Smooth muscle cell (in vitro differentiated cells): ENCODE measurements at regions not wholly inside any gene's neighbourhood (a gene's known extent, or its start where the extent isn't known, plus 50 kb on each side); places are given as distances from the start of the nearest gene placed in this dataset.

Source experiments
- DNase-seq: peaks from one replicate; lab custom pipeline; 2025; ENCODE audit not compliant: unreplicated experiment; lab: John Stamatoyannopoulos, UW
- H2AFZ ChIP-seq: fragments of 200-600 bp; sonication (generic); 2 replicates; pipeline ENCODE4 v1.6.0; 2016; ENCODE audit warnings: antibody characterized with exemption, low read depth, mild to moderate bottlenecking
- H3F3A ChIP-seq: fragments of 200-600 bp; sonication (generic); 2 replicates; pipeline ENCODE4 v1.6.0; 2017; ENCODE audit warnings: antibody characterized with exemption, low read depth
- H3K27ac ChIP-seq: fragments of 200-600 bp; sonication (generic); 2 replicates; pipeline ENCODE4 v1.5.1; 2016; ENCODE audit warnings: low read depth, mild to moderate bottlenecking
- H3K27me3 ChIP-seq: fragments of 200-600 bp; sonication (generic); 2 replicates; pipeline ENCODE4 v1.6.1; 2016; ENCODE audit warnings: low read depth, mild to moderate bottlenecking
- H3K36me3 ChIP-seq: fragments of 200-600 bp; sonication (generic); 2 replicates; pipeline ENCODE4 v1.5.1; 2016; ENCODE audit warnings: low read depth
- H3K4me1 ChIP-seq: fragments of 200-600 bp; sonication (generic); 2 replicates; pipeline ENCODE4 v1.5.1; 2016; ENCODE audit warnings: low read depth
- H3K4me2 ChIP-seq: fragments of 200-600 bp; sonication (generic); 2 replicates; pipeline ENCODE4 v1.6.0; 2016; ENCODE audit warnings: mild to moderate bottlenecking
- H3K4me3 ChIP-seq: fragments of 200-600 bp; sonication (generic); 2 replicates; pipeline ENCODE4 v1.5.1; 2016; ENCODE audit warnings: mild to moderate bottlenecking
- H3K79me2 ChIP-seq: fragments of 200-600 bp; sonication (generic); 2 replicates; pipeline ENCODE4 v1.6.0; 2016; ENCODE audit warnings: low read depth, mild to moderate bottlenecking
- H3K9ac ChIP-seq: fragments of 200-600 bp; sonication (generic); 2 replicates; pipeline ENCODE4 v1.6.0; 2016; ENCODE audit warnings: low read depth
- H3K9me3 ChIP-seq: fragments of 200-600 bp; sonication (generic); replicated peaks from 2 replicates; pipeline ENCODE4 v1.5.1; 2016; ENCODE audit warnings: low read depth
- H4K20me1 ChIP-seq: fragments of 200-600 bp; sonication (generic); 2 replicates; pipeline ENCODE4 v1.6.0; 2016; ENCODE audit warnings: low read depth
- WGBS: methylation state at CpG from one replicate; pipeline ENCODE4 v1.1.7; 2016; ENCODE audit warnings: low lambda C conversion rate; 5-methylcytosine and 5-hydroxymethylcytosine counted together
- TF ChIP-seq, protein P1 (sequence below): fragments of 200-600 bp; sonication (generic); IDR thresholded peaks from 2 replicates; pipeline ENCODE4 v1.5.1; 2017; ENCODE audit warnings: borderline replicate concordance, mild to moderate bottlenecking, antibody characterized with exemption; ENCODE audit not compliant: insufficient read depth, poor library complexity, severe bottlenecking

- H3K4me2 ChIP-seq: no peak overlapping the region
Measured at GRCh38 chr1:55420929-55421716, 206.0 kb upstream of the USP24 start.

DNA sequence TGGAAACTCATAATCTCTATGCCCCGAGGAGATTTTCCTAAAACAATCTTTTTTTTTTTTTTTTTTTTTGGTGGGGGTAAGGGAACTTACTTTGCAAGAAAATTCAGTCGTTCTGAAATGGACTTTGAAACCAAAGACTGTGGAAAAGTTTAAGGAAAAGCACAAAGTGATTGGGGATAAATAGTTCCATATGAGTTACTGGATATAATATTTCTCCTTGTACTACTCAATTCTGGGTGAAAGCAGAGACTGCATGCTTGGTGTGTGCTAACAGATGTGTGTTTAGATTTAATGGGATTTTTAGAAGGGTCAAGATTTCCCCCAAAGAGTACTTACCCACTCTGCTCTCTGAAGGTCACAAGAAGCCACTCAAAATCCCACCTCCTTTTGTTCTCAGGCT, 204.9 kb upstream of the USP24 start:
- WGBS: 85% methylated on average over 2 of the region's 2 CpGs
- DNase-seq: no peak
- no peaks in the 10 kb centered on the region for H3K27me3 ChIP-seq
- no peaks in the 10 kb centered on the region for H3F3A ChIP-seq
- H3K4me2 ChIP-seq: no peak overlapping the region
- H4K20me1 ChIP-seq: no peaks in the 10 kb centered on the region
- H3K79me2 ChIP-seq: no peaks in the 10 kb centered on the region
- H3K4me3 ChIP-seq: no peak overlapping the region
- no peak overlapping the region for H3K9ac ChIP-seq
- H3K9me3 ChIP-seq: no peaks in the 10 kb centered on the region
- H3K4me1 ChIP-seq: no peaks in the 10 kb centered on the region
- H2AFZ ChIP-seq: no peak overlapping the region
- H3K36me3 ChIP-seq: no peaks in the 10 kb centered on the region
- no peak overlapping the region for H3K27ac ChIP-seq
- TF ChIP-seq, protein P1, sequence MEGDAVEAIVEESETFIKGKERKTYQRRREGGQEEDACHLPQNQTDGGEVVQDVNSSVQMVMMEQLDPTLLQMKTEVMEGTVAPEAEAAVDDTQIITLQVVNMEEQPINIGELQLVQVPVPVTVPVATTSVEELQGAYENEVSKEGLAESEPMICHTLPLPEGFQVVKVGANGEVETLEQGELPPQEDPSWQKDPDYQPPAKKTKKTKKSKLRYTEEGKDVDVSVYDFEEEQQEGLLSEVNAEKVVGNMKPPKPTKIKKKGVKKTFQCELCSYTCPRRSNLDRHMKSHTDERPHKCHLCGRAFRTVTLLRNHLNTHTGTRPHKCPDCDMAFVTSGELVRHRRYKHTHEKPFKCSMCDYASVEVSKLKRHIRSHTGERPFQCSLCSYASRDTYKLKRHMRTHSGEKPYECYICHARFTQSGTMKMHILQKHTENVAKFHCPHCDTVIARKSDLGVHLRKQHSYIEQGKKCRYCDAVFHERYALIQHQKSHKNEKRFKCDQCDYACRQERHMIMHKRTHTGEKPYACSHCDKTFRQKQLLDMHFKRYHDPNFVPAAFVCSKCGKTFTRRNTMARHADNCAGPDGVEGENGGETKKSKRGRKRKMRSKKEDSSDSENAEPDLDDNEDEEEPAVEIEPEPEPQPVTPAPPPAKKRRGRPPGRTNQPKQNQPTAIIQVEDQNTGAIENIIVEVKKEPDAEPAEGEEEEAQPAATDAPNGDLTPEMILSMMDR: no peak

More at GRCh38 chr1:55420929-55421716, 206.0 kb upstream of the USP24 start:
- Histone ChIP-seq H4K20me1 (no peaks in the 10 kb centered on the region), H3K9ac (no peak overlapping the region), H3K27ac (no peak overlapping the region), H3K36me3 (no peaks in the 10 kb centered on the region), H3K27me3 (no peaks in the 10 kb centered on the region), H3K9me3 (no peaks in the 10 kb centered on the region), H3K4me3 (no peak overlapping the region), H3K79me2 (no peaks in the 10 kb centered on the region), H2AFZ (no peak overlapping the region), H3K4me1 (no peaks in the 10 kb centered on the region), H3F3A (no peaks in the 10 kb centered on the region)
- no peak for DNase-seq
- WGBS: 44% methylated on average over 3 of the region's 3 CpGs
- TF ChIP-seq, protein P1: no peak

DNA sequence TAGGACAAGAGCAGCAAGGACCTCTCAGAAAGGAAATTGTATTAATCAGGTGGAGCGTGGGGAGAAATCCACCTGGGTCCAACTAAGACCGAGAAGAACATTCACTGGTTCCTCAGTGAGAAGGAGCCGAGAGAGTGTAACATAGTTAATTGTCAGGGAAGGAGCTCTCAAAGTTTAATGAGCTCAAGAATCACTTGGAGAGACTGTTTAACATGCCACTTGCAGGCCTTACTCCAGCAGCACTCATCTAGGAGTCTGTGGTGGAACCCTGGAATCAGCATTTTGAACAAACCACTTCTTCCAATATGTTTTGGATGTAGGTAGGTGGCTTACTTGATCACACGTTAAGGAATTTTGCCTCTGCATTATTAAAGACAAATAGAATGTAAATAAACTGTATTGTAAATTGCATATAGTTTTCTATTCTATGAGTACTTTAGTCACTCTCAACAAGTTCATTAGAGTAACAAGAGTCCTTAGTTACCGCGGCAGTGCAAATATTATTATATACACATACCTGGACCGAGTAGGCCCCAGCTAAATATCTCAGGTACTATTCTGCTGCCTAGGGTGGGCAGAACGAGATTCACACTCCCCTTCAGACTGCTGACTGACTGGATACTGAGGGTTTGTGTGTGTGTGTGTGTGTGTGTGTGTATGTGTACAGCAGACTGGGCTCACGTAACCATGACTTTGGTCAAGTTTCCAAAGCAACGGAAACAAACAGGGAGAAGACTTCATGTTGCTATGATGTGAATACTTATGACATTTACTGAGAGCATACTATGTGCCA, 203.2 kb upstream of the USP24 start:
- Histone ChIP-seq H3K4me2 (no peak overlapping the region), H3K27me3 (no peaks in the 10 kb centered on the region), H3K27ac (no peak overlapping the region), H3K9ac (no peak overlapping the region), H3F3A (no peaks in the 10 kb centered on the region), H2AFZ (no peak overlapping the region), H3K9me3 (no peaks in the 10 kb centered on the region), H4K20me1 (no peaks in the 10 kb centered on the region), H3K4me3 (no peak overlapping the region), H3K4me1 (no peaks in the 10 kb centered on the region), H3K79me2 (no peaks in the 10 kb centered on the region), H3K36me3 (no peaks in the 10 kb centered on the region)
- no peak for DNase-seq
- TF ChIP-seq, protein P1: no peak
- 95% methylated on average over 10 of the region's 10 CpGs for WGBS
